Spleen (tissue), 7 donors: ENCODE measurements at regions not wholly inside any gene's neighbourhood (a gene's known extent, or its start where the extent isn't known, plus 50 kb on each side); places are given as distances from the start of the nearest gene placed in this dataset.

Experiments
- CTCF ChIP-seq, 11 experiments: fragments of 200-600 bp in 7 of 11; fragments of 450-650 bp in 4 of 11; sonication (generic) in 4 of 11; IDR thresholded peaks in 8 of 11; conservative IDR thresholded peaks in 3 of 11; 1 replicate in 7 of 11; 2 replicates in 4 of 11; pipeline versions ENCODE4 v1.4.0 to v1.8.0; 2016 to 2021; ENCODE audit warnings: antibody characterized with exemption in 11 of 11, inconsistent platforms in 4 of 11, mild to moderate bottlenecking in 1 of 11
- POLR2A ChIP-seq, 3 donors: fragments of 450-650 bp; IDR thresholded peaks; one replicate each; pipeline ENCODE4 v1.5.1; 2017; ENCODE audit warnings: antibody characterized with exemption in 3 of 3, mild to moderate bottlenecking in 1 of 3
- POLR2AphosphoS5 ChIP-seq, 3 donors: sonication (generic); formaldehyde crosslinking; IDR thresholded peaks; one replicate each; pipeline ENCODE4 v1.5.1; 2017; ENCODE audit warnings: antibody characterized with exemption in 3 of 3
- donor health status: DM: no; HTN: no; CAD: no; lungs with moderate emphysema.
- donor health status: DM: no; HTN: no; CAD: no.
- donor health status: DM: no; HTN: no; CAD: no.

GRCh38 chr3:40989141-40990061, 209.9 kb upstream of the CTNNB1 start:
- no peak for TF ChIP-seq CTCF (IDR thresholded peaks at IDR 0.05 in 8 of 11, conservative IDR thresholded peaks at IDR 0.05 in 3 of 11)
- TF ChIP-seq POLR2A (IDR thresholded peaks at IDR 0.05) = no peak
- no peak for TF ChIP-seq POLR2AphosphoS5 (IDR thresholded peaks at IDR 0.05)
